ENCODE measurements at regions not wholly inside any gene's neighbourhood (a gene's known extent, or its start where the extent isn't known, plus 50 kb on each side); places are given as distances from the start of the nearest gene placed in this dataset.
A peak's percentile ranks its signal among the peaks of the same experiment; 100 is the strongest.
"Not testable (repeated sequence)": the region's sequence is repeated elsewhere in the genome, so short reads cannot be mapped to it uniquely, and the experiment has no call there.

GRCh38 chr9:42534325-42534983, 351.0 kb downstream of the SPATA31A6 start:
- H3K9me3 Mint-ChIP-seq; DNase-seq; H3K4me3 Mint-ChIP-seq; H3K27me3 Mint-ChIP-seq (ENCODE audit: low read depth, poor library complexity); H3K4me1 Mint-ChIP-seq; H3K27ac Mint-ChIP-seq; H3K36me3 Mint-ChIP-seq (ENCODE audit: low read depth): not testable (repeated sequence)

- not testable (repeated sequence) for H3K4me1 Mint-ChIP-seq; H3K27me3 Mint-ChIP-seq (ENCODE audit: low read depth, poor library complexity); H3K4me3 Mint-ChIP-seq; H3K36me3 Mint-ChIP-seq (ENCODE audit: low read depth); H3K9me3 Mint-ChIP-seq; H3K27ac Mint-ChIP-seq
- peak; percentile 12 for DNase-seq
Observed at GRCh38 chr9:42534984-42535325, 351.5 kb downstream of the SPATA31A6 start.

- not testable (repeated sequence) for H3K4me1 Mint-ChIP-seq; H3K36me3 Mint-ChIP-seq (ENCODE audit: low read depth); H3K4me3 Mint-ChIP-seq; H3K27me3 Mint-ChIP-seq (ENCODE audit: low read depth, poor library complexity); H3K9me3 Mint-ChIP-seq; H3K27ac Mint-ChIP-seq
- peak; percentile 33 for TF ChIP-seq CTCF (IDR thresholded peaks at IDR 0.05)
- DNase-seq: peak; percentile 13
Observed at GRCh38 chr9:42550789-42551357, 367.4 kb downstream of the SPATA31A6 start.

- not testable (repeated sequence) for H3K27me3 Mint-ChIP-seq (ENCODE audit: low read depth, poor library complexity); H3K4me3 Mint-ChIP-seq; H3K4me1 Mint-ChIP-seq; DNase-seq; H3K9me3 Mint-ChIP-seq; H3K36me3 Mint-ChIP-seq (ENCODE audit: low read depth); H3K27ac Mint-ChIP-seq
Observed at GRCh38 chr9:42568530-42568929, 385.1 kb downstream of the SPATA31A6 start.

GRCh38 chr9:42568942-42569556, 385.6 kb downstream of the SPATA31A6 start:
- H3K9me3 Mint-ChIP-seq, H3K4me3 Mint-ChIP-seq, H3K27ac Mint-ChIP-seq: not testable (repeated sequence)

GRCh38 chr9:42577851-42578250, 394.4 kb downstream of the SPATA31A6 start:
- not testable (repeated sequence) for DNase-seq; H3K9me3 Mint-ChIP-seq; H3K27me3 Mint-ChIP-seq (ENCODE audit: low read depth, poor library complexity); H3K36me3 Mint-ChIP-seq (ENCODE audit: low read depth); H3K27ac Mint-ChIP-seq; H3K4me3 Mint-ChIP-seq; H3K4me1 Mint-ChIP-seq

More at GRCh38 chr9:42568942-42569556, 385.6 kb downstream of the SPATA31A6 start:
- not testable (repeated sequence) for DNase-seq; H3K36me3 Mint-ChIP-seq (ENCODE audit: low read depth); H3K27me3 Mint-ChIP-seq (ENCODE audit: low read depth, poor library complexity); H3K4me1 Mint-ChIP-seq
